Liver (tissue), 8 donors: ENCODE measurements at regions not wholly inside any gene's neighbourhood (a gene's known extent, or its start where the extent isn't known, plus 50 kb on each side); places are given as distances from the start of the nearest gene placed in this dataset.

Experiments used
- DNase-seq: peaks from one replicate; pipeline ENCODE4 v3.0.0-alpha.2; 2017; ENCODE audit warnings: low spot score
- H3K27ac ChIP-seq, 2 donors: one replicate each; pipeline ENCODE4 v1.7.0; 2013; ENCODE audit warnings: inconsistent platforms in 2 of 2, low read length in 2 of 2, control low read depth in 1 of 2, low read depth in 1 of 2, mild to moderate bottlenecking in 1 of 2
- H3K27me3 ChIP-seq, 4 donors: one replicate each; pipeline versions ENCODE4 v1.6.1 to v1.7.0; 2013; ENCODE audit warnings: low read length in 3 of 4, inconsistent platforms in 1 of 4, mild to moderate bottlenecking in 1 of 4, moderate library complexity in 1 of 4; ENCODE audit not compliant: control insufficient read depth in 4 of 4, insufficient read depth in 4 of 4
- H3K36me3 ChIP-seq, 4 donors: one replicate each; pipeline versions ENCODE4 v1.6.1 to v1.7.0; 2013; ENCODE audit warnings: low read length in 3 of 4, mild to moderate bottlenecking in 3 of 4, low read depth in 1 of 4, moderate library complexity in 1 of 4; ENCODE audit not compliant: control insufficient read depth in 4 of 4, insufficient read depth in 3 of 4
- H3K4me1 ChIP-seq, 4 donors: one replicate each; pipeline versions ENCODE4 v1.6.1 to v1.7.0; 2013; ENCODE audit warnings: low read length in 3 of 4, mild to moderate bottlenecking in 3 of 4, moderate library complexity in 1 of 4; ENCODE audit not compliant: control insufficient read depth in 4 of 4, insufficient read depth in 4 of 4
- H3K4me3 ChIP-seq, 3 donors: one replicate each; pipeline versions ENCODE4 v1.6.1 to v1.7.0; 2013; ENCODE audit warnings: low read length in 3 of 3, control low read depth in 1 of 3, low read depth in 1 of 3, mild to moderate bottlenecking in 1 of 3
- H3K9ac ChIP-seq, 2 donors: one replicate each; pipeline ENCODE4 v1.7.0; 2013; ENCODE audit warnings: low read length in 2 of 2, mild to moderate bottlenecking in 2 of 2, moderate library complexity in 2 of 2, control low read depth in 1 of 2, low read depth in 1 of 2
- H3K9me3 ChIP-seq, 4 donors: one replicate each; pipeline versions ENCODE4 v1.6.1 to v1.7.0; 2013; ENCODE audit warnings: low read length in 3 of 4; ENCODE audit not compliant: control insufficient read depth in 4 of 4
- EGR1 ChIP-seq, 2 donors: IDR thresholded peaks; 2 replicates each; pipeline ENCODE4 v1.6.1; 2016 to 2018; ENCODE audit warnings: antibody characterized with exemption in 2 of 2, low read depth in 2 of 2
- FOXA1 ChIP-seq: IDR thresholded peaks from 2 replicates; pipeline ENCODE4 v1.6.1; 2016; ENCODE audit warnings: antibody characterized with exemption
- GABPA ChIP-seq, 2 donors: IDR thresholded peaks in 1 of 2; conservative IDR thresholded peaks in 1 of 2; 2 replicates each; pipeline ENCODE4 v1.6.1; 2016; ENCODE audit warnings: antibody characterized with exemption in 2 of 2, mild to moderate bottlenecking in 1 of 2, moderate library complexity in 1 of 2
- HNF4A ChIP-seq, 2 donors: conservative IDR thresholded peaks; 2 replicates each; pipeline ENCODE4 v1.6.1; 2016; ENCODE audit warnings: antibody characterized with exemption in 2 of 2, mild to moderate bottlenecking in 2 of 2
- HNF4G ChIP-seq: IDR thresholded peaks from 2 replicates; pipeline ENCODE4 v1.6.1; 2016; ENCODE audit warnings: antibody characterized with exemption
- JUND ChIP-seq, 2 donors: IDR thresholded peaks; 2 replicates each; pipeline ENCODE4 v1.6.1; 2016; ENCODE audit warnings: antibody characterized with exemption in 2 of 2
- RAD21 ChIP-seq, 2 donors: IDR thresholded peaks; 2 replicates each; pipeline ENCODE4 v1.6.1; 2016; ENCODE audit warnings: antibody characterized with exemption in 2 of 2, mild to moderate bottlenecking in 2 of 2
- REST ChIP-seq: IDR thresholded peaks from 2 replicates; pipeline ENCODE4 v1.6.1; 2016; ENCODE audit warnings: antibody characterized with exemption, mild to moderate bottlenecking
- SP1 ChIP-seq: IDR thresholded peaks from 2 replicates; pipeline ENCODE4 v1.6.1; 2018; ENCODE audit warnings: antibody characterized with exemption, mild to moderate bottlenecking
- TAF1 ChIP-seq: conservative IDR thresholded peaks from 2 replicates; pipeline ENCODE4 v1.6.1; 2016; ENCODE audit warnings: antibody characterized with exemption, mild to moderate bottlenecking
- YY1 ChIP-seq: IDR thresholded peaks from 2 replicates; pipeline ENCODE4 v1.6.1; 2016; ENCODE audit warnings: antibody characterized with exemption, mild to moderate bottlenecking
- ZBTB33 ChIP-seq: IDR thresholded peaks from 2 replicates; pipeline ENCODE4 v1.6.1; 2016; ENCODE audit warnings: antibody characterized with exemption
- WGBS: extraction: QIAGEN DNeasy Blood & Tissue Kit; methylation state at CpG from one replicate; pipeline ENCODE4 v1.1.7; 2013; 5-methylcytosine and 5-hydroxymethylcytosine counted together
- TF ChIP-seq, protein P1 (sequence below): IDR thresholded peaks from 2 replicates; pipeline ENCODE4 v1.6.1; 2016; ENCODE audit warnings: antibody characterized with exemption
- TF ChIP-seq, protein P2 (sequence below): fragments of 150-350 bp; IDR thresholded peaks from 2 replicates; pipeline ENCODE4 v1.5.1; 2017; ENCODE audit warnings: improper control_type of control experiment, low read depth, low read length; ENCODE audit not compliant: missing input control
- donor health status: healthy.
- donor health status: healthy.
- donor health status: healthy.
- donor health status: healthy.
- donor health status: healthy.

- Histone ChIP-seq H3K27ac (peak overlapping the region; percentile 86 to 93), H3K9ac (peak overlapping the region in 1 of 2 donors; percentile 56), H3K9me3 (no peaks in the 10 kb centered on the region), H3K4me3 (no peak overlapping the region), H3K36me3 (no peaks in the 10 kb centered on the region), H3K27me3 (no peaks in the 10 kb centered on the region), H3K4me1 (peaks cover 6 to 13% (median 11%) of the 10 kb centered on the region in 4 donors)
- no peak for TF ChIP-seq SP1
- no peak for TF ChIP-seq FOXA1
- no peak for TF ChIP-seq RAD21 (IDR thresholded peaks at IDR 0.05)
- no peak for TF ChIP-seq GABPA (IDR thresholded peaks at IDR 0.05 in 1 of 2, conservative IDR thresholded peaks at IDR 0.05 in 1 of 2)
- no peak for TF ChIP-seq EGR1 (IDR thresholded peaks at IDR 0.05; ENCODE audit: low read depth in 2 of 2)
- no peak for DNase-seq
- WGBS, result 85% methylated on average over 5 of the region's 5 CpGs
Observed at GRCh38 chr6:11397622-11398450, 139.7 kb upstream of the TMEM170B start.

- Histone ChIP-seq H3K4me3 (no peak overlapping the region), H3K9ac (no peak overlapping the region), H3K4me1 (peaks cover 10 to 18% (median 11%) of the 10 kb centered on the region in 4 donors), H3K36me3 (no peaks in the 10 kb centered on the region), H3K27me3 (no peaks in the 10 kb centered on the region), H3K27ac (no peak overlapping the region), H3K9me3 (no peaks in the 10 kb centered on the region)
- TF ChIP-seq EGR1 (IDR thresholded peaks at IDR 0.05; ENCODE audit: low read depth in 2 of 2), result no peak
- no peak for DNase-seq
- WGBS, result 99% methylated on average over 3 of the region's 3 CpGs
Observed at GRCh38 chr6:11396860-11397259, 140.7 kb upstream of the TMEM170B start.

GRCh38 chr6:11393713-11394627, 143.6 kb upstream of the TMEM170B start:
- no peaks in the 10 kb centered on the region for H3K9me3 ChIP-seq
- WGBS, result 86% methylated on average over 7 of the region's 7 CpGs
- H3K9ac ChIP-seq, result no peak overlapping the region
- TF ChIP-seq HNF4A (conservative IDR thresholded peaks at IDR 0.05) (no peak), REST (no peak), JUND (IDR thresholded peaks at IDR 0.05) (no peak), HNF4G (no peak), YY1 (no peak), ZBTB33 (no peak), TAF1 (no peak)
- TF ChIP-seq, protein P1, sequence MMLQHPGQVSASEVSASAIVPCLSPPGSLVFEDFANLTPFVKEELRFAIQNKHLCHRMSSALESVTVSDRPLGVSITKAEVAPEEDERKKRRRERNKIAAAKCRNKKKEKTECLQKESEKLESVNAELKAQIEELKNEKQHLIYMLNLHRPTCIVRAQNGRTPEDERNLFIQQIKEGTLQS, result no peak
- TF ChIP-seq, protein P2, sequence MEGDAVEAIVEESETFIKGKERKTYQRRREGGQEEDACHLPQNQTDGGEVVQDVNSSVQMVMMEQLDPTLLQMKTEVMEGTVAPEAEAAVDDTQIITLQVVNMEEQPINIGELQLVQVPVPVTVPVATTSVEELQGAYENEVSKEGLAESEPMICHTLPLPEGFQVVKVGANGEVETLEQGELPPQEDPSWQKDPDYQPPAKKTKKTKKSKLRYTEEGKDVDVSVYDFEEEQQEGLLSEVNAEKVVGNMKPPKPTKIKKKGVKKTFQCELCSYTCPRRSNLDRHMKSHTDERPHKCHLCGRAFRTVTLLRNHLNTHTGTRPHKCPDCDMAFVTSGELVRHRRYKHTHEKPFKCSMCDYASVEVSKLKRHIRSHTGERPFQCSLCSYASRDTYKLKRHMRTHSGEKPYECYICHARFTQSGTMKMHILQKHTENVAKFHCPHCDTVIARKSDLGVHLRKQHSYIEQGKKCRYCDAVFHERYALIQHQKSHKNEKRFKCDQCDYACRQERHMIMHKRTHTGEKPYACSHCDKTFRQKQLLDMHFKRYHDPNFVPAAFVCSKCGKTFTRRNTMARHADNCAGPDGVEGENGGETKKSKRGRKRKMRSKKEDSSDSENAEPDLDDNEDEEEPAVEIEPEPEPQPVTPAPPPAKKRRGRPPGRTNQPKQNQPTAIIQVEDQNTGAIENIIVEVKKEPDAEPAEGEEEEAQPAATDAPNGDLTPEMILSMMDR, result no peak
- no peaks in the 10 kb centered on the region for H3K36me3 ChIP-seq
- H3K4me1 ChIP-seq, result peaks cover 7 to 18% (median 11%) of the 10 kb centered on the region in 4 donors
- no peaks in the 10 kb centered on the region for H3K27me3 ChIP-seq
- no peak for DNase-seq
- H3K4me3 ChIP-seq, result no peak overlapping the region
- peak overlapping the region in 1 of 2 donors; percentile 68 for H3K27ac ChIP-seq
